ENCODE measurements at regions not wholly inside any gene's neighbourhood (a gene's known extent, or its start where the extent isn't known, plus 50 kb on each side); places are given as distances from the start of the nearest gene placed in this dataset.

DNA sequence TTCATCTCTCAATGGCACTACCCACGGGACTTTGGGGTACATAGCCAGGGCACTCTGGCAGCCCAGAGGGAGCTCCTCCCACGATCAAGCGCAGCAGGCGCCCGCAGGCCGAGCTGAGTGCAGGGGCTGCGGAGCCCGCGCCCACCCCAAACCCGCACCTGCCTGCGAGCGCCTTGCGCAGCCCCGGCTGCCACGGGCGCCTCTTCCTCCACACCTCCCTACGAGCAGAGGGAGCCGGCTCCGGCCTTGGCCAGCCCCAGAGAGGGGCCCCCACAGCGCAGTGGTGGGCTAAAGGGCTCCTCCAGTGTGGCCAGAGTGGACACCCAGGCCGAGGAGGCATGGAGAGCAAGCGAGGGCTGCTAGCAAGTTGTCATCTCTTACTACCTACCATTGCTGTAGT, 165.2 kb downstream of the UBE2E3 start:
- no peak overlapping the region for H3K27ac ChIP-seq
- DNase-seq (ENCODE audit: low read depth, low spot score), result no peak

DNA sequence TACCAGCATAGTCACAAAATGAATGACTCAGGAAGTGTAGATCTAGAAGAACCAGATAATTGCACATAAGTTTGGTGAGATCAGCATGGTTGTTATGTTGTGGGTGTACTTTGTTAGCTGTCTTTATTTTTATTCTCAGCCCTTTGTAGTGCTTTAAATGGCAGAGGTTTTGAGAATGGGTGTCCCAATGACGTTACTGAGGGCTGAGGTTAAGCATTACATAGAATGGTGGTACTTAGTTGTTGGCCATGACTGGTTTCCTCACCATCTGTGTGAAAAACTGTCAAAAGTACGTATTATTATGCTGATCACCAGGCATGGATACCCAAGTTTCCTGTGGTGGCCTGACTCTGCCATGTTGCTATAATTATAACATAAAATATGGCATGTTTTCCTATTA, 165.8 kb downstream of the UBE2E3 start:
- no peak overlapping the region for H3K27ac ChIP-seq
- DNase-seq (ENCODE audit: low read depth, low spot score), result no peak

DNA sequence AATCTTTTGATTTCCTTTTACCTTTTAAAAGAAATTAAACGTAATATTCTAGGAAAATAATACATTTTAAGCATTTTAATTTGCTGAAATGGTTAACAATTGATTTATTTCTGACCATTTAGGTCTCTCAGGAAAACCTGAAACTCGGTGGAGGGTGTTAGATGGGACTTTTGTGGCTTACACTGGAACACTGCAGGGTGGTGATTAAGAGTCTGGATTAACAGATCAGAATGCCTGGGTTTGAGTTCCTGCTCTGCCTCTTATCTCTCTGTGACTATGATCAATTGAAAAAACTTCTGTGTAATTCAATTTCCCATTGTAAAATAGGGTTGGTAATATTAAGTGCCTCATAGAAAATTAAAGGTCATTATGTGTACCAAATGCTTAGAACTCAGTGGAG, 168.7 kb downstream of the UBE2E3 start:
- no peak overlapping the region for H3K27ac ChIP-seq
- DNase-seq (ENCODE audit: low read depth, low spot score), result no peak

DNA sequence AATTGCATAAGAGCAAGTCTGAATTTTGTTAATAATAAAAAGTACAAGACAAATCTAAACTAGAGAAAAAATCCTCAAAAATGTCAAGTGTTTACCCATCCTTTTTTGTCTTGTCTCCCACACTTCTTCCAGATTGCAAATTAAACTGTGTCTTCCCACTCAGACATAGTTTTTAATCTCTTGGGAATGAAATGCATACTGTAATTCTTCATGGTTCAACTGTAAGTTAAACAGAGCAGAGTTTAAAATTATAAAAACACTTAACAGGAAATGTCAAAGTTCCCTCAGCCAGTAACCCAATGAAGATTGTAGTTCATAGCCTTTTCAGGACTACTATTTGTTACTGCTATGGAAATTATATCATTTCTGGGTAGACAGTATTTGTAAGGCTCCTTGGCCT, 171.8 kb downstream of the UBE2E3 start:
- DNase-seq (ENCODE audit: low read depth, low spot score), result no peak
- H3K27ac ChIP-seq, result no peak overlapping the region

DNA sequence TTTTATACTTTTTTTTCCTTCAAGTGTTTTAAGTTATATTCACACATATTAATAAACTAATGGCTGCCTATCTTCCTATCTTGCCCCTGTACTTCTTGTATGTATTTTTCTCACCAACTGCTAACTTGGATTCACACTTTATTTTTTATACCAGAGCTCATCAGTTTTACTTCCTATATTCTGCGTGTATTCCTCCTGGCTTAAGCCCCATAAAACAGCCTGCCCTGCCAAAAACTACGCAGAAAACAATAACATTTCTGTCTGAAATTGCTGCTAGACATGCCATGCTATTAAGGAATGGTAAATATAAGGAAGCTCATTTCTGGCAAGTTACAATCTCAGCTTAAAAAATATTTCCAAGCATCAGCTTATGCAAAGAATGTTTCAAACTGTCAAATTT, 172.3 kb downstream of the UBE2E3 start:
- DNase-seq (ENCODE audit: low read depth, low spot score), result no peak
- H3K27ac ChIP-seq, result no peak overlapping the region

DNA sequence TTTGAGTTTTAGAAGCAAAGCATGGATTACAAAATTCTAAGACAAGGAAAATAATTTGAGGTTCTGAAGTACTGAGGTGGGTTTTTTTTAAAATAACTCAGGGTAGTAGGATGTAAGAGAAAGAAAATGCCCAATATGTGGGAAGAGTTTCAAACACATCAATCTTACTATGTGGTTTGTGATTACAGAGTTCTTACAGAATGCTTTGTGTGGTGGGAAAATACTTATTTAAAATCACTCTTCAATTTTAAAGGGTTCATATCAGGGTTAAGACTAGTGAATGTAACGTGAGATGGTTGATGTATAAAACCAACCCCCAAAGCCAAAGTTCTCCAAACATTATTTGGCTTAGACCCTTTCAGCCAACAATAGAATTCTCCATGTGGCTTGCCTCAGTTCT, 173.5 kb downstream of the UBE2E3 start:
- no peak for DNase-seq (ENCODE audit: low read depth, low spot score)
- no peak overlapping the region for H3K27ac ChIP-seq

DNA sequence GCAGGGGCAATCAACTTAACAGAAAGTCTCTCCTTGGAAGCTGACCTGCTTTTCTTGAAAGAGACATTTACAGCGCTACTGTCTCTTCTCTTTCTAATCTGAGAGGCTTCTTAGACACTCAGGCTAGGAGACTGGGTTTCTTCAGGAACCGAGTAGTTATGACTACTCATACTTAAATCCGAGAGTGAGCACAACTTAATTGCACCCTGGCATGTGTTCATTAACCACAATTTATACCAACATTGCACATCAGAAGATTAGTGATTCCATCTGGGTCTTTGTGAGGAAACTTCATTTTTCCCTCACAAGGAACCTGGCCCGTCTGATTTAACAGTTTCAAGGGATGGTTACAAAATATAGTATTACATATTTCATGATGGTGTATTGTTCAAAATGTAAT, 176.9 kb downstream of the UBE2E3 start:
- H3K27ac ChIP-seq, result no peak overlapping the region
- no peak for DNase-seq (ENCODE audit: low read depth, low spot score)

DNA sequence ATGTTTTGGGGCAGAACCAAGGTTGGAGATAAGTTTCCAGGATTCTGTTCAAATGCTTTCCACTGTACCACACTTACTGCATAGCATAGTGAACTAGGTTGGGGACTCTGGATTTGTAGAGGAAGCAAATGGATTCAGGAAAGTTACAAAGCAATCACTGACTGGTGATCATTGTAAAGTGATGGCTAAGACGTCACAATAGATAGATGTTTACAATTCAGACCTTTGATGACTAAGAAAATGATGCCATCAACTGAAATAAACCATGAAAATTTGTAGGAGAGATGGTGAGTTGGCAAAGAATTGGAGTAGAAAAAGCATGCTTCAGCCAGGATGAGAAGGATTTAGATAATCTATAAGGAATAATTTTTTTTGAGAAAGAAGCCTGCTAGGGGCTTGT, 178.0 kb downstream of the UBE2E3 start:
- DNase-seq (ENCODE audit: low read depth, low spot score), result no peak
- H3K27ac ChIP-seq, result no peak overlapping the region

DNA sequence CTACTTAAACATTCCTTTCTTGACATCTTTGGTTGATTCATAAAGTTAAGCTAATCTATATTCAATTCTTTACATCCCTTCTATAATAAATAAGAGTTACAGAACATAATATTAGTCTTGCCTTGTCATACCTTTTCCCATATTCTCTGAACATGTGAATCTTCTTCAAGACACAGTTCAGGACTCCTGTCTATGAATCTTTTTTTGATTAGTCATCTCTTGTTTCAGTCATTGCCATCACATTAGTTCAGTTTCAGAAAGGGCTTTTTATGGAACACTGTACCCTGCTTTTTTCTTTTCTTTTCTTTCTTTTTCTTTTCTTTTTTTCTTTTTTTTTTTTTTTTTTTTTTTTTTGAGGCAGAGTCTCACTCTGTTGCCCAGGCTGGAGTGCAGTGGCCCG, 181.2 kb downstream of the UBE2E3 start:
- H3K27ac ChIP-seq, result no peak overlapping the region
- DNase-seq (ENCODE audit: low read depth, low spot score), result no peak

DNA sequence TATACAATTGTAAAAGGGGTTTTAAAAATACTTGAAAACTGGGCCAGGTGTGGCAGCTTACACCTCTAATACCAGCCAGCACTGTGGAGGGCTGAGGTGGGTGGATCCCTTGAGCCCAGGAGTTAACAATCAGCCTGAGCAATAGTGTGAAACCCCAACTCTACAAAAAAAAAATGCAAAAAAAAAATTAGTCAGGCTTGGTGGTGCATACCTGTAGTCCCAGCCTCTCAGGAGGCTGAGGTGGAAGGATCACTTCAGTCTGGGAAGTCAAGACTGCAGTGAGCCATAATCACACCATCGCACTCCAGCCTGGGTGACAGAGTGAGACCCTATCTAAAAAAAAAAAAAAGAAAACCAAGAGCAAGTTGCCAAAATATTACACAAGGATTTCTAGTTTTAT, 182.7 kb downstream of the UBE2E3 start:
- no peak for DNase-seq (ENCODE audit: low read depth, low spot score)
- no peak overlapping the region for H3K27ac ChIP-seq

DNA sequence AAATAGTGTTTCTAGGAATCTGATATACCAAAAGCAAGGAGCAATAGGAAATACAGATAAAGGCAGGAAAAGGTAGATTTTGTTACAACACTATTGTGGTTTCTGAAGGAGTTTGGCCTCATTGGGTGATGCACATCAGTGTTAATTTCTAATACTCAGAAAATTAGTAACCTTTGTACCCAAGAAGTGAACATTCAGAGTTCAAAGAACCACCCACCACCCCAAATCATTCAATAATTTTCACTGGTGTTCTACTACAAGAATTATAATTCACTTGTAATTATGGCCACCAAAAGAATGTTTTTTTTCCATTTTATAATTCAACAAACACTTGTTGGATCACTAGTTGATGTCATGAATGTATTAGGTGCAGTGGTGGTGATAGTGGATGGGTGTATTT, 183.3 kb downstream of the UBE2E3 start:
- no peak for DNase-seq (ENCODE audit: low read depth, low spot score)
- no peak overlapping the region for H3K27ac ChIP-seq

DNA sequence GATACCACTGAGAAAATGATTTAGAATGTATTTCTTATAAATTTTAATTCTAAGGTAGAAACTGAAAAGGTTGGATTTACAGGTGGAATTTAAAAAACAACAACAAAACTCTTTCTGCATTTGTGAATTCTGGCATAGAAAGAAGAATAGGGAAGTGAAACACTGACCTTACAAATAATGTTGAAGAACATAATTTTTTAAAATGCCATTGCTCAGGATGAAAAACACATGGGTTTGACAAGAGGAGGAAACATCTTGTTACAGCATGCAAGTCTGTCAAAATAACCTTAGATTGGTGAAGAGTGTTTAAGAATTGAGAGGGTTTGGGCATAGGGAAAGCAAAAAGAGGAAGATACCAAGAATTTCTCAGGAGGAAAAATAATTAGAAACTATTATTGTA, 184.3 kb downstream of the UBE2E3 start:
- no peak overlapping the region for H3K27ac ChIP-seq
- DNase-seq (ENCODE audit: low read depth, low spot score), result no peak

DNA sequence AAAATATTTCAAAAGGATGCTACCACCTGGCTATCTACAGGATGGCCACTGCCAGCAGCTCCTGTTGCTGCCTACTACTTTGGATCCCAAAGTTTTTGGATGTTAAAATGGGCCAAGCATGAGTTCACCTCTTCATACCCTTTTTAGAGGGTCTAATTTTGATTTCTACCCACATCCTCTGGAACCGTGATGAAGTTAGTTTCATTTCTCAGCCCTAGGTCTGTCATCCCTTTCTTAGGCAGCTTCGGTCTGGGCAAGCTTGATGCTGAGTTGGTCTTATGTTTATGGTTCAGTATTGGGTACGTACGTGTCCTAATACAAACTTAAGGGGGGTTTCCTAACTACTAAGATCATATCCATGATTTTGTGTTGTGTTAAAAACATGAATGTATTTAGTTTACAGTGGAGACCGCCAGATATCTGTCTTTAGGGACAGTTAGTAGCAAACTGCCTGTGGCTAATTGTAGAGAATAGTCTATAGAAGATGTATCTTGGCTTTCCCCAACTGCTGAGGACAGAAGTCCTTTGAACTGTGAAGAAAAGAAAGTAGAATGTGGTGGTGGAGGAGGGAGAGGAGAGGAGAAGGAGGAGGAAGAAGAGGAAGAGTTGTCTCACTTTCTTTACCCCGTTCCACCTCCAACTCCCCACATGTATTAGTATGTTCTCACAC, 184.9 kb downstream of the UBE2E3 start:
- no peak for DNase-seq (ENCODE audit: low read depth, low spot score)
- H3K27ac ChIP-seq, result no peak overlapping the region

DNA sequence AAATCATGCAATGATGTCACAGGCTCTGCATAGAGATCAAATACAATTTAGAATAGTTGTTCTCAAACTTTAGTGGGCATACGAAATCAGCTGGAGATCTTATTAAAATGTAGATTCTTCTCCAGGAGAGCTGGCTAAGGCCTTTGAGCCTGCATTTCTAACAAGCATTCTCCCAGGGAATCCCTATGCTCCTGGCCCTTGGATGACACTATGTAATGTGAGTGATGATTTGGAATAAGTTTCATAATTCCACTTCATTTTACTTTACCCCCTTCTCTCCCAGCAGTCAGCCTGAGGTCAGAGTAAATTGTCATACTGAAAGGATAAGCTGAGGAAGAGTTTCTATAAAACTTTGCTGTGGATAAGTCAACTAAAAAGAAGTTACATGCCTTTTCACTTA, 189.1 kb downstream of the UBE2E3 start:
- DNase-seq (ENCODE audit: low read depth, low spot score), result no peak

DNA sequence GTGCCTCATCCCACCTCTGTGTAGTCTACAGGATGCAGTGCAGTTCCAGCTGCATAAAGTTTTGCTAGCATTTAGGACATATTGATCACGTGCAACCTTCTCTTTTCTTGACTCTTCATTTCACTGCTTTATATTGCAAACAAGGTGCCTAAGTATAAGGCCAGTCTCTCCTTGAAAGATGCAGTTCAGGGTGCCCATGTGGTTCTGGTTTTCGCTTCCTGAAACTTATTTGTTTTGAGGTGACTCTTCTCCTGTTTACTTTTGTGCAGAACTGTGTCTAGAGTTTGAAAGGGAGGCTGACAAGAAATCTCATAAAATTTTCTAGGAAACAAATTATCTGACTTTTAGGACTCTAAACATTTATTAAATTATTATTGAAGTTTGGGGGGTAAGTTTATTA, 189.9 kb downstream of the UBE2E3 start:
- no peak overlapping the region for H3K27ac ChIP-seq
- no peak for DNase-seq (ENCODE audit: low read depth, low spot score)

More for the DNA sequence above, 189.1 kb downstream of the UBE2E3 start:
- H3K27ac ChIP-seq, result no peak overlapping the region

DNA sequence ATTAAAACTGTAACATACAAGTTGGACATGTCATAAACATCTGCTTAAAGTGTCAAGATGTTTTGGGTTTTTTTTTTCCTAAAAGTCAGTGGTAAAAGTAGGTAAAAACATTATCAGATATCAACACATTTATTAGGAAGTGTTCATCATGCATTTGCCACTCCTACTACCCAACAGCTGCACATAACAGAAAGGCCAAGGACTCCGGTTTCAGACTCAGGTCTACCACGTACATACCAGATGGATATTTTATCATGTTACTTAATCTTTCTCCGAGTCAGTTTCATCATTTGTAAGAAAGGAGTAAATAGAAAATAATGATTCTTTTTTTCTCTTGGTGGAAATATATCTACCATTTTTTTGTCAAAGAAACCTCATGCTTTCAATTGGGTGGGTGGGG, 192.3 kb downstream of the UBE2E3 start:
- DNase-seq (ENCODE audit: low read depth, low spot score), result no peak
- H3K27ac ChIP-seq, result no peak overlapping the region

DNA sequence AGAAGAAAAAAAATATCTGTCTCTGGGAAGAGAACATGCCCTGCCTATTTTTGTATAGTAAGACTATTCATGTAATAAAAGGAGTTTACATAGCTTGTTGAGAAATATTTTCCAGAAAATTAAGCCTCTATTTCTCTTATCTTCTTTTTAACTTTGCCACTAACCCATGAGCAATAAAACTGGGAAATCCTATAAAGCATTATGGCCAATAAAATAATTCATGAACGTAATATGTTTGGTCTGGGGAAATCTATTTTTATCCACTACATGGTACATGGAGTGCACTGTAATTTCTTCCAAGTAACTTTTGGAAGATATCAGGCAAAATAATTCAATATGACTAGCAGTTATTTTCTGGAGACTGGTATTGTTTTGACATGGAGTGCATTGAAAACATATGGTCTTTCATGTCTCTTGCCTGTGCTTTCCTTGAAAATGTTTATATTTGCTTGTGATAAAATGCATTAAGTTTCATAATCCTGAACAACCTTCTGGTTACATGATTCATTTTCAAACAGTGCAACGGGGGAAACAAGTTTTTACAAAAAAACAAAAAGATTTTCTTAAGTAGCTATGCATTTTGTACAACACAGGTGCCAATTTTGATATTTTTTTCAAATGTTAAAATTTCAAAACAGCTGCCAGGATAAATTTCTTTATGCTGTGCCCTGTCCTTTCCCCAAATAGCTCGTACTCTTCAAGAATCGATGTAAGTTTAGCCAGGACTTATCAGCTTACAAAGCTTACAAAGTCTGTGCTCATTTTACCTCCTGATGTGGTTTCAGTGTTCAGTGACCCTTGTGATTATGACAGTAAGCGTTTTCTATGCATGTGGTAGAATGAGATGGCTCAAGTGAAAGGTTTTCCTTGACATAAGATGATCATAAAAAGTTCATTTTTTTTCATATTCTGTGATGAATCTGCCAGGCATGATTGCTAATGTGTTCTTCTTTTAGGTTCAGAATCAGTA, 194.5 kb downstream of the UBE2E3 start:
- no peak for DNase-seq (ENCODE audit: low read depth, low spot score)
- H3K27ac ChIP-seq, result no peak overlapping the region

DNA sequence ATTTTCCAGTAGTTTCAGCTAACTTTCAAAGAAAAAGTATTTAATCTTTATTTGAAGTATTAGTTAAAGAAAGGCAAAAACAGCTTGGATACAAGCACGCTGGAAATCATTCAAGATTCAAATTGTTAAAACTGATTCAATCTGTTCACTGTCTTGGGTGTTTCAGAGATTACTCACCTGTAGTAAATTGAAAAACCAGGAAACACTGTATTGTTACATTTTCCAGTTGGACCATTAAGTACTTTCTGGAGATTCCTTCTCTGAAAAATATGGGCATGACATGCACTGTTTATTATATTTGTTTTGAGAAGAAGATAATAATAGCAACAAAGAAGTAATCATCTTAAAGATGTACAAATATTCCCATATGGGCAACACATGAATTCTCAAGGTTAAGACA, 196.1 kb downstream of the UBE2E3 start:
- no peak for DNase-seq (ENCODE audit: low read depth, low spot score)

DNA sequence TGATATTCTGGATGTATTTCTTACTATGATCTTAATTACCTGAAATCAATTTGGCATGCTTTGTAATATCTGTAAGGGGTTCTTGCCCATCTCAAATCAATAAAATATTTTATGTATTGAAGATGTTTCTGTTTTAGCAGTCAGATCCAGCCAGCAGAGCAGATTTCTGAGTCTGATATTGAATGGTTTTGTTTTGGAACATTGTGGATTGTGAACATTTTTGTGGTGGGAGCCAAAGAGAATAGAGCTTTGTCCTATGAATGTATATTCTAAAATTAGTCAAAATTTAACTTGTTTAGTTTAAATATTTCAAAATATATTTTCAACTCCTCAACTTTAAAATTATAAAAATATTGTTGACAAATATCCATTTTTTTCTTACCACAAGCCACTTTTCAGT, 197.0 kb downstream of the UBE2E3 start:
- DNase-seq (ENCODE audit: low read depth, low spot score), result no peak
- H3K27ac ChIP-seq, result no peak overlapping the region

More for the DNA sequence above, 196.1 kb downstream of the UBE2E3 start:
- H3K27ac ChIP-seq, result no peak overlapping the region

DNA sequence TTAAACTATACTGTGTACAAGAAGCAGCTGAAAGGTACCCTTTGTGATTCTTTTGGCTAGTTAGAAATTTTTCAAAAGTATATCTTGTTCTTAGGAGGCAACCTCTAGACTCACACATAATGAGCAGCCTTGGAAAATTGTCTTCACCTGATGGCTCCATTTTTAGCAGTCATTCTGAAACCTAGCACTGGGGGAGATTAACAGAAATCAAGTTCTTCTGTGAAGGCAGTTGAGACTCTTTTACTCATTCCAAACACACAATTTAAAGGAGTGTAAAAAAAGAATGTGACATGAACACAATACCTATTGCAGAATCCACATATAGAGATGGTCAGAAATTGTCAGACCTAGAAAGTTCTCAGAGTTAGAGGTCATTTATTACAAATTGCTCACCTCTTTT, 197.7 kb downstream of the UBE2E3 start:
- H3K27ac ChIP-seq, result no peak overlapping the region

DNA sequence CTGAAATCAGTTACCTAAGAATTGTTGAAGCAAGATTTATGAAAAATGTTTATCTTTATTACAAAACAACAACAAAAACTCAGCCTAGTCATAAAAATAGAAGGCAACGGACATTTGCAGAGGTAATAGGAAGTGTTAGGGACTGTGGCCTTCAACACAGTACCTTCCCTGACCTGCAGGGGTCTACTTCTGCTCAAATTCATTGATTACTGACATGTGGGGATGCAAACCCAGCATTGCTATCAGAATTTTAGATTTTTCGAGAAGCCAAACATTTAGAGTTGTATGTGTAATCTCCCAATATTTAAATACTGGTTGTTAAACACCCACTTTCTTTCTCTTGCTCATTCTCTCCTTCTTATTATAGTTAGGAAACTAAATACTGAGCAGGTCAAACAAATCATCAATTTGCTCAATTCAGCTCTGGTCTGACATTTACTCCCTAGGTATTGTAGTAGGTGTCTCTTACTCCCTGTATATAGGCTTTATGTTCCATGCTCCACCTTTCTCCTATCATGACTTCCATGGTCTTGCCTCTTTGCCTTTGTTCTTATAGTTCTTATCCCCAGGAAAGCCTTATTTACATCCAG, 198.5 kb downstream of the UBE2E3 start:
- DNase-seq (ENCODE audit: low read depth, low spot score), result no peak
- H3K27ac ChIP-seq, result no peak overlapping the region

More for the DNA sequence above, 197.7 kb downstream of the UBE2E3 start:
- DNase-seq (ENCODE audit: low read depth, low spot score), result no peak

All from epithelial cell of prostate (primary cell).